A549 (cell line): ENCODE measurements at regions not wholly inside any gene's neighbourhood (a gene's known extent, or its start where the extent isn't known, plus 50 kb on each side); places are given as distances from the start of the nearest gene placed in this dataset.
"Not testable (repeated sequence)": the region's sequence is repeated elsewhere in the genome, so short reads cannot be mapped to it uniquely, and the experiment has no call there.

Source experiments
- ATAC-seq, 2 experiments: fragments of 200-7000 bp in 1 of 2; fragments of >200 bp in 1 of 2; cut with Nextera tagmentation in 1 of 2; cut with Tn5 transposase in 1 of 2; 3 replicates each; pipeline versions ENCODE4 v1.8.0 to v1.9.1; 2018 to 2020; ENCODE audit warnings: mild to moderate bottlenecking in 1 of 2, moderate library complexity in 1 of 2
- CTCF ChIA-PET: fragments of 300-600 bp; sonication (Branson Sonifier 250); formaldehyde crosslinking; extraction: SDS; loops from one replicate; lab custom pipeline; 2021; ENCODE audit warnings: antibody characterized with exemption, inconsistent platforms; lab: Yijun Ruan, JAX
- POLR2A ChIA-PET: fragments of 350-600 bp; formaldehyde crosslinking; extraction: SDS; loops from one replicate; lab custom pipeline; 2021; ENCODE audit warnings: antibody characterized with exemption, inconsistent platforms; lab: Yijun Ruan, JAX
- DNase-seq, 2 experiments: peaks; one replicate each; pipeline versions ENCODE4 v3.0.0 to v3.0.0-alpha.2; 2011 to 2016; ENCODE audit warnings: low read depth in 1 of 2, low spot score in 1 of 2
- FAIRE-seq: peaks from 2 replicates; lab custom pipeline; 2011; peaks lifted over from hg19 to GRCh38; lab: Jason Lieb, UNC
- H3K27ac ChIP-seq, 2 experiments: fragments of >200 bp; sonication (Bioruptor Twin); formaldehyde crosslinking; 3 replicates each; pipeline ENCODE4 v1.5.1; 2016 to 2017
- H3K4me1 ChIP-seq: fragments of >200 bp; sonication (Bioruptor Twin); formaldehyde crosslinking; 3 replicates; pipeline ENCODE4 v1.6.1; 2016
- H3K4me2 ChIP-seq: fragments of >200 bp; sonication (Bioruptor Twin); formaldehyde crosslinking; 3 replicates; pipeline ENCODE4 v1.6.1; 2016
- H3K4me3 ChIP-seq: fragments of >200 bp; sonication (Bioruptor Twin); formaldehyde crosslinking; 3 replicates; pipeline ENCODE4 v1.5.1; 2016
- H3K9me3 ChIP-seq: fragments of >200 bp; sonication (Bioruptor Twin); formaldehyde crosslinking; 3 replicates; pipeline ENCODE4 v1.6.1; 2016
- EHF ChIP-seq: fragments of 250-450 bp; sonication (Bioruptor Pico); IDR thresholded peaks from 2 replicates; pipeline ENCODE4 v1.5.0; 2020; ENCODE audit warnings: mild to moderate bottlenecking
- ESRRA ChIP-seq: fragments of 150-350 bp; IDR thresholded peaks from 2 replicates; pipeline ENCODE4 v1.6.1; 2014; ENCODE audit warnings: mild to moderate bottlenecking, low read length, borderline replicate concordance
- GATA3 ChIP-seq: IDR thresholded peaks from 2 replicates; pipeline ENCODE4 v1.6.1; 2012; ENCODE audit warnings: borderline replicate concordance
- KDM5A ChIP-seq: fragments of 200-600 bp; sonication (generic); IDR thresholded peaks from 2 replicates; pipeline ENCODE4 v1.6.1; 2016; ENCODE audit warnings: antibody characterized with exemption, mild to moderate bottlenecking
- NFE2L2 ChIP-seq: fragments of 150-350 bp; conservative IDR thresholded peaks from 2 replicates; pipeline ENCODE4 v1.6.1; 2014; ENCODE audit warnings: low read length
- POLR2AphosphoS2 ChIP-seq: conservative IDR thresholded peaks from 2 replicates; pipeline ENCODE4 v1.6.1; 2012; ENCODE audit warnings: low read length, improper control_type of control experiment, inconsistent platforms
- RAD21 ChIP-seq, 2 experiments: fragments of >200 bp in 1 of 2; sonication (Bioruptor Twin) in 1 of 2; formaldehyde crosslinking in 1 of 2; IDR thresholded peaks in 1 of 2; conservative IDR thresholded peaks in 1 of 2; 2 replicates in 1 of 2; 3 replicates in 1 of 2; pipeline ENCODE4 v1.6.1; 2012 to 2018; ENCODE audit warnings: inconsistent platforms in 1 of 2
- WGBS: methylation state at CpG from one replicate; pipeline ENCODE4 v1.1.6; 2017; ENCODE audit errors: missing lambda C conversion rate; 5-methylcytosine and 5-hydroxymethylcytosine counted together
- TF ChIP-seq, protein P1 (sequence below): fragments of 250-450 bp; sonication (Bioruptor Pico); IDR thresholded peaks from 2 replicates; pipeline ENCODE4 v1.5.0; 2021; ENCODE audit warnings: mild to moderate bottlenecking, moderate library complexity, borderline replicate concordance
- TF ChIP-seq, protein P2 (sequence below): fragments of 200-600 bp; sonication (generic); IDR thresholded peaks from 2 replicates; pipeline ENCODE4 v1.6.1; 2016; ENCODE audit warnings: antibody characterized with exemption, mild to moderate bottlenecking, moderate library complexity
- TF ChIP-seq, protein P3 (sequence below): fragments of 250-450 bp; sonication (Bioruptor Pico); IDR thresholded peaks from 2 replicates; pipeline ENCODE4 v1.5.0; 2020; ENCODE audit warnings: low read depth, mild to moderate bottlenecking, moderate library complexity

GRCh38 chr7:16369855-16370254 lies 51.5 kb downstream of the CRPPA start:
- H3K4me3 ChIP-seq, result no peak overlapping the region
- CTCF ChIA-PET, result no interaction called here
- no peak for ATAC-seq
- H3K4me1 ChIP-seq, result no peaks in the 10 kb centered on the region
- no peak for FAIRE-seq
- H3K9me3 ChIP-seq, result no peaks in the 10 kb centered on the region; the same call in 2 of the 3 replicates
- TF ChIP-seq EHF (CRISPR knock-in tag), result no peak
- no peak for TF ChIP-seq ESRRA
- TF ChIP-seq NFE2L2, result no peak
- TF ChIP-seq KDM5A, result no peak
- no peak for TF ChIP-seq GATA3
- TF ChIP-seq, protein P1, sequence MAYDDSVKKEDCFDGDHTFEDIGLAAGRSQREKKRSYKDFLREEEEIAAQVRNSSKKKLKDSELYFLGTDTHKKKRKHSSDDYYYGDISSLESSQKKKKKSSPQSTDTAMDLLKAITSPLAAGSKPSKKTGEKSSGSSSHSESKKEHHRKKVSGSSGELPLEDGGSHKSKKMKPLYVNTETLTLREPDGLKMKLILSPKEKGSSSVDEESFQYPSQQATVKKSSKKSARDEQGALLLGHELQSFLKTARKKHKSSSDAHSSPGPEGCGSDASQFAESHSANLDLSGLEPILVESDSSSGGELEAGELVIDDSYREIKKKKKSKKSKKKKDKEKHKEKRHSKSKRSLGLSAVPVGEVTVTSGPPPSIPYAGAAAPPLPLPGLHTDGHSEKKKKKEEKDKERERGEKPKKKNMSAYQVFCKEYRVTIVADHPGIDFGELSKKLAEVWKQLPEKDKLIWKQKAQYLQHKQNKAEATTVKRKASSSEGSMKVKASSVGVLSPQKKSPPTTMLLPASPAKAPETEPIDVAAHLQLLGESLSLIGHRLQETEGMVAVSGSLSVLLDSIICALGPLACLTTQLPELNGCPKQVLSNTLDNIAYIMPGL (CRISPR knock-in tag), result no peak
- TF ChIP-seq, protein P2, sequence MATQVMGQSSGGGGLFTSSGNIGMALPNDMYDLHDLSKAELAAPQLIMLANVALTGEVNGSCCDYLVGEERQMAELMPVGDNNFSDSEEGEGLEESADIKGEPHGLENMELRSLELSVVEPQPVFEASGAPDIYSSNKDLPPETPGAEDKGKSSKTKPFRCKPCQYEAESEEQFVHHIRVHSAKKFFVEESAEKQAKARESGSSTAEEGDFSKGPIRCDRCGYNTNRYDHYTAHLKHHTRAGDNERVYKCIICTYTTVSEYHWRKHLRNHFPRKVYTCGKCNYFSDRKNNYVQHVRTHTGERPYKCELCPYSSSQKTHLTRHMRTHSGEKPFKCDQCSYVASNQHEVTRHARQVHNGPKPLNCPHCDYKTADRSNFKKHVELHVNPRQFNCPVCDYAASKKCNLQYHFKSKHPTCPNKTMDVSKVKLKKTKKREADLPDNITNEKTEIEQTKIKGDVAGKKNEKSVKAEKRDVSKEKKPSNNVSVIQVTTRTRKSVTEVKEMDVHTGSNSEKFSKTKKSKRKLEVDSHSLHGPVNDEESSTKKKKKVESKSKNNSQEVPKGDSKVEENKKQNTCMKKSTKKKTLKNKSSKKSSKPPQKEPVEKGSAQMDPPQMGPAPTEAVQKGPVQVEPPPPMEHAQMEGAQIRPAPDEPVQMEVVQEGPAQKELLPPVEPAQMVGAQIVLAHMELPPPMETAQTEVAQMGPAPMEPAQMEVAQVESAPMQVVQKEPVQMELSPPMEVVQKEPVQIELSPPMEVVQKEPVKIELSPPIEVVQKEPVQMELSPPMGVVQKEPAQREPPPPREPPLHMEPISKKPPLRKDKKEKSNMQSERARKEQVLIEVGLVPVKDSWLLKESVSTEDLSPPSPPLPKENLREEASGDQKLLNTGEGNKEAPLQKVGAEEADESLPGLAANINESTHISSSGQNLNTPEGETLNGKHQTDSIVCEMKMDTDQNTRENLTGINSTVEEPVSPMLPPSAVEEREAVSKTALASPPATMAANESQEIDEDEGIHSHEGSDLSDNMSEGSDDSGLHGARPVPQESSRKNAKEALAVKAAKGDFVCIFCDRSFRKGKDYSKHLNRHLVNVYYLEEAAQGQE, result no peak
- TF ChIP-seq, all 56 proteins: peak for 0
- POLR2A ChIA-PET, result no interaction called here
- no peak overlapping the region for H3K4me2 ChIP-seq
- H3K27ac ChIP-seq, result no peak overlapping the region
- DNase-seq, result no peak

DNA sequence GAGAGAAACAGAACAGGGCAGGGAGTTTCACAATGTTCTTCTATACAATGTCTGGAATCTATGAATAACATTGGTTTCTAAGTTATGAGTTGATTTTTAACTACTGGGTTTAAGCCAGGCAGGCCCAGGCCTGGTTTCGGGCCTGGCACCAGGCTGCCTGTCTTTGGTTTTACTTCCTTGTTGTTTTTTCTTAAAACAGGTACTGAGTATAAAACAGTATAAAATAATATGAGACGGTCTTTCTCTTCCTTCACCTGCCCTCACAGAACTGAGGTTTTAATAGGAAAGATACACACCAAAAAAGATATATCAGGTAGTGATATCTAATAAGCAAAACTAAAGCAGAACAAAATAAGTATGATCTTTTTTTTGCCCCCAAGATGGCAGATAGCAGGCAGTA lies 52.0 kb downstream of the CRPPA start:
- H3K9me3 ChIP-seq, H3K4me3 ChIP-seq, ATAC-seq, FAIRE-seq, CTCF ChIA-PET, DNase-seq, POLR2A ChIA-PET, H3K4me2 ChIP-seq, H3K4me1 ChIP-seq, H3K27ac ChIP-seq: not testable (repeated sequence)
- 70% methylated on average over 2 of the region's 2 CpGs for WGBS

DNA sequence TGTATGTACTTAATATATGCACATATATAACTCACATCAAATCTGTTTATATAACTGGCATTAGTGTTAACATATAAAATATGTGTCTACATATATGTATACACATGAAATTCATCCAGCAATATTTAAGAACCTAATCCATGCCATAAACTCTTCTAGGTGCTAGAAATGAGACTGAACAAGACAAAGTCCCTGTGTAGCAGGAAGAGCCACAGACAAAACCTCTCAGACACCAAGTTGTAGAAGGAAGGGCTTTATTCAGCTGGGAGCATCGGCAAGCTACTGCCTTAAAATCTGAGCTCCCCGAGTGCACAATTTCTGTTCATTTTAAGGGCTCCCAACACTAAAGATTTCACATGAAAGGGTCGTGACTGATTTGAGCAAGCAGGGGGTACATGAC lies 52.5 kb downstream of the CRPPA start:
- no peak for DNase-seq
- no peak for FAIRE-seq

GRCh38 chr7:16367115-16367514 lies 54.2 kb downstream of the CRPPA start:
- no peaks in the 10 kb centered on the region for H3K4me1 ChIP-seq

More for the DNA sequence above, 52.5 kb downstream of the CRPPA start:
- Histone ChIP-seq H3K27ac (no peak overlapping the region), H3K4me3 (no peak overlapping the region), H3K4me1 (no peaks in the 10 kb centered on the region), H3K4me2 (no peak overlapping the region), H3K9me3 (no peaks in the 10 kb centered on the region; the same call in 2 of the 3 replicates)
- ChIA-PET POLR2A (no interaction called here), CTCF (no interaction called here)
- no peak for ATAC-seq
- 49% methylated on average over 3 of the region's 3 CpGs for WGBS
- no peak for TF ChIP-seq RAD21 (conservative IDR thresholded peaks at IDR 0.05 in 1 of 2, IDR thresholded peaks at IDR 0.05 in 1 of 2)
- TF ChIP-seq, protein P3, sequence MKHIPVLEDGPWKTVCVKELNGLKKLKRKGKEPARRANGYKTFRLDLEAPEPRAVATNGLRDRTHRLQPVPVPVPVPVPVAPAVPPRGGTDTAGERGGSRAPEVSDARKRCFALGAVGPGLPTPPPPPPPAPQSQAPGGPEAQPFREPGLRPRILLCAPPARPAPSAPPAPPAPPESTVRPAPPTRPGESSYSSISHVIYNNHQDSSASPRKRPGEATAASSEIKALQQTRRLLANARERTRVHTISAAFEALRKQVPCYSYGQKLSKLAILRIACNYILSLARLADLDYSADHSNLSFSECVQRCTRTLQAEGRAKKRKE (CRISPR knock-in tag), result no peak

More at GRCh38 chr7:16367115-16367514, 54.2 kb downstream of the CRPPA start:
- no peak for DNase-seq
- 19% methylated on average over 1 of the region's 1 CpG for WGBS
- no peak overlapping the region for H3K4me2 ChIP-seq
- POLR2A ChIA-PET, result interaction anchor here (0.7 kb wide), 1 partner anchor 53 kb away, joined by 3 read pairs; no protein-coding TSS in a partner anchor
- TF ChIP-seq POLR2AphosphoS2 (no peak), RAD21 (conservative IDR thresholded peaks at IDR 0.05 in 1 of 2, IDR thresholded peaks at IDR 0.05 in 1 of 2) (no peak), EHF (CRISPR knock-in tag) (no peak)
- TF ChIP-seq, all 56 proteins: peak for 0
- no peak overlapping the region for H3K4me3 ChIP-seq
- H3K27ac ChIP-seq, result no peak overlapping the region
- H3K9me3 ChIP-seq, result no peaks in the 10 kb centered on the region; the same call in 2 of the 3 replicates
- FAIRE-seq (peak; percentile 96), ATAC-seq (no peak)
- CTCF ChIA-PET, result no interaction called here
